ENCODE measurements at regions not wholly inside any gene's neighbourhood (a gene's known extent, or its start where the extent isn't known, plus 50 kb on each side); places are given as distances from the start of the nearest gene placed in this dataset.

GRCh38 chr1:234778221-234779159 lies 168.5 kb upstream of the IRF2BP2 start:
- TF ChIP-seq POLR2A (IDR thresholded peaks at IDR 0.05) (no peak), CTCF (IDR thresholded peaks at IDR 0.05) (no peak)
